CD4-positive, alpha-beta T cell (primary cell): ENCODE measurements at regions not wholly inside any gene's neighbourhood (a gene's known extent, or its start where the extent isn't known, plus 50 kb on each side); places are given as distances from the start of the nearest gene placed in this dataset.

Experiments
- ATAC-seq: fragments of 200-7000 bp; cut with Tn5 transposase; one replicate; pipeline ENCODE4 v1.10.0; 2022; ENCODE audit warnings: mild to moderate bottlenecking; ENCODE audit not compliant: poor library complexity
- CTCF ChIA-PET: fragments of 350-600 bp; sonication (Branson Sonifier 250); formaldehyde crosslinking; loops from one replicate; lab custom pipeline; 2021; ENCODE audit warnings: antibody characterized with exemption, inconsistent platforms; lab: Charles Lee
- POLR2A ChIA-PET: fragments of 350-600 bp; sonication (Branson Sonifier 250); formaldehyde crosslinking; loops from one replicate; lab custom pipeline; 2021; ENCODE audit warnings: antibody characterized with exemption, inconsistent platforms; lab: Charles Lee
- DNase-seq, 14 experiments: peaks; one replicate each; pipeline ENCODE4 v3.0.0-alpha.2; 2013 to 2020; ENCODE audit warnings: mixed read lengths in 2 of 14
- H3K27ac ChIP-seq, 2 donors: one replicate each; pipeline versions ENCODE4 v1.5.1 to v1.7.0; 2013; ENCODE audit warnings: low read length in 2 of 2, low read depth in 1 of 2, mild to moderate bottlenecking in 1 of 2
- H3K27me3 ChIP-seq, 2 experiments: 1 replicate in 1 of 2; 2 replicates in 1 of 2; pipeline versions ENCODE4 v1.6.1 to v1.7.0; 2013; ENCODE audit warnings: low read length in 2 of 2, control low read depth in 1 of 2, mild to moderate bottlenecking in 1 of 2, moderate library complexity in 1 of 2; ENCODE audit not compliant: insufficient read depth in 2 of 2, control insufficient read depth in 1 of 2
- H3K36me3 ChIP-seq: one replicate; pipeline ENCODE4 v1.6.1; 2013; ENCODE audit warnings: low read length, control low read depth; ENCODE audit not compliant: insufficient read depth
- H3K4me1 ChIP-seq: one replicate; pipeline ENCODE4 v1.6.1; 2013; ENCODE audit warnings: low read length, control low read depth; ENCODE audit not compliant: insufficient read depth
- H3K4me3 ChIP-seq: one replicate; pipeline ENCODE4 v1.5.1; 2013; ENCODE audit warnings: mild to moderate bottlenecking, low read length, moderate library complexity
- H3K9me3 ChIP-seq, 2 experiments: 1 replicate in 1 of 2; 2 replicates in 1 of 2; pipeline versions ENCODE4 v1.6.1 to v1.7.0; 2013; ENCODE audit warnings: low read length in 2 of 2, mild to moderate bottlenecking in 2 of 2, control low read depth in 1 of 2, moderate library complexity in 1 of 2; ENCODE audit not compliant: control insufficient read depth in 1 of 2, insufficient read depth in 1 of 2
- H3K27ac Mint-ChIP-seq: one replicate; pipeline ENCODE4 v1.8.0; 2020; ENCODE audit warnings: mixed read lengths
- H3K27me3 Mint-ChIP-seq: one replicate; pipeline ENCODE4 v1.8.0; 2021; ENCODE audit warnings: mixed read lengths
- H3K36me3 Mint-ChIP-seq: one replicate; pipeline ENCODE4 v1.8.0; 2021; ENCODE audit warnings: low read depth, mixed read lengths
- H3K4me1 Mint-ChIP-seq: one replicate; pipeline ENCODE4 v1.8.0; 2021; ENCODE audit warnings: low read depth, mixed read lengths
- H3K4me3 Mint-ChIP-seq: one replicate; pipeline ENCODE4 v1.8.0; 2020; ENCODE audit warnings: mild to moderate bottlenecking, mixed read lengths
- H3K9me3 Mint-ChIP-seq: one replicate; pipeline ENCODE4 v1.8.0; 2020; ENCODE audit warnings: mixed read lengths
- CTCF ChIP-seq: fragments of 200-600 bp; IDR thresholded peaks from one replicate; pipeline ENCODE4 v1.8.0; 2022; ENCODE audit warnings: antibody characterized with exemption, mild to moderate bottlenecking
- intact Hi-C, 2 experiments: fragments of 100-400 bp; cut with DNase I in 1 of 2; cut with micrococcal nuclease in 1 of 2; formaldehyde crosslinking; loops; one replicate each; pipeline versions ENCODE4 v1.15.1 to v1.9.0; 2023 to 2025; cut with DNase I, micrococcal nuclease

- Mint-ChIP-seq H3K4me3 (no peak overlapping the region), H3K27ac (no peak overlapping the region), H3K4me1 (no peaks in the 10 kb centered on the region), H3K36me3 (no peaks in the 10 kb centered on the region), H3K9me3 (peaks cover 6% of the 10 kb centered on the region), H3K27me3 (no peaks in the 10 kb centered on the region)
- TF ChIP-seq CTCF = no peak
- intact Hi-C loops = no loop called here
- ChIA-PET POLR2A (no interaction called here), CTCF (no interaction called here)
- ATAC-seq (no peak), DNase-seq (peak in 3 of 14 experiments; percentile 31 to 48 (median 39))
- Histone ChIP-seq H3K9me3 (no peaks in the 10 kb centered on the region), H3K27me3 (no peaks in the 10 kb centered on the region), H3K4me1 (no peaks in the 10 kb centered on the region), H3K4me3 (no peak overlapping the region), H3K36me3 (no peaks in the 10 kb centered on the region), H3K27ac (no peak overlapping the region)
Observed at GRCh38 chr5:54785729-54786591, 199.4 kb downstream of the ESM1 start.

GRCh38 chr5:54778783-54779182, 206.6 kb downstream of the ESM1 start:
- ATAC-seq (no peak), DNase-seq (no peak)
- no peak overlapping the region for H3K27ac Mint-ChIP-seq
- intact Hi-C loops = no loop called here
- TF ChIP-seq CTCF = no peak
- no peak overlapping the region for H3K4me3 Mint-ChIP-seq
- Histone ChIP-seq H3K9me3 (no peaks in the 10 kb centered on the region), H3K36me3 (no peaks in the 10 kb centered on the region), H3K4me1 (no peaks in the 10 kb centered on the region), H3K27me3 (no peaks in the 10 kb centered on the region), H3K4me3 (no peak overlapping the region), H3K27ac (no peak overlapping the region)
- ChIA-PET CTCF (no interaction called here), POLR2A (no interaction called here)
- H3K9me3 Mint-ChIP-seq = peaks cover 6% of the 10 kb centered on the region
- no peaks in the 10 kb centered on the region for H3K36me3 Mint-ChIP-seq
- peaks cover 5% of the 10 kb centered on the region for H3K27me3 Mint-ChIP-seq
- H3K4me1 Mint-ChIP-seq = no peaks in the 10 kb centered on the region

- Mint-ChIP-seq H3K4me1 (no peaks in the 10 kb centered on the region), H3K27me3 (peaks cover 5% of the 10 kb centered on the region), H3K9me3 (no peaks in the 10 kb centered on the region), H3K27ac (no peak overlapping the region), H3K4me3 (no peak overlapping the region), H3K36me3 (no peaks in the 10 kb centered on the region)
- DNase-seq (no peak), ATAC-seq (no peak)
- H3K27ac ChIP-seq = no peak overlapping the region
- TF ChIP-seq CTCF = no peak
- POLR2A ChIA-PET = no interaction called here
- no peaks in the 10 kb centered on the region for H3K36me3 ChIP-seq
- H3K4me1 ChIP-seq = no peaks in the 10 kb centered on the region
- intact Hi-C loops = no loop called here
- no peak overlapping the region for H3K4me3 ChIP-seq
- no peaks in the 10 kb centered on the region for H3K27me3 ChIP-seq
- H3K9me3 ChIP-seq = no peaks in the 10 kb centered on the region
- CTCF ChIA-PET = no interaction called here
Observed at GRCh38 chr5:54775645-54776044, 209.7 kb downstream of the ESM1 start.
